ENCODE measurements at regions not wholly inside any gene's neighbourhood (a gene's known extent, or its start where the extent isn't known, plus 50 kb on each side); places are given as distances from the start of the nearest gene placed in this dataset.

DNA sequence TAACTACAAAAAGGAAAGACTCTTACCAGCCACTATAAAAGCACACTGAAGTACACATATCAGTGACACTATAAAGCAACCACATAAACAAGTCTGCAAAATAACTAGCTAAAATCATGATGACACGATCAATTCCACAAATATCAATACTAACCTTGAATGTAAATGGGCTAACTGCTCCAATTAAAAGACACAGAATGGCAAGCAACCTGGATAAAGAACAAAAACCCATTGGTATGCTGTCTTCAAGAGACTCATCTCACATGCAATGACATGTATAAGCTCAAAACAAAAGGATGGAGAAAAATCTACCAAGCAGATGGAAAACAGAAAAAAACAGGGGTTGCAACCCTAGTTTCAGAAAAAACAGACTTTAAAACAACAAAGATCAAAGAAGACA is 59.7 kb upstream of the LYPLAL1 start:
- CTCF ChIA-PET: no interaction called here

DNA sequence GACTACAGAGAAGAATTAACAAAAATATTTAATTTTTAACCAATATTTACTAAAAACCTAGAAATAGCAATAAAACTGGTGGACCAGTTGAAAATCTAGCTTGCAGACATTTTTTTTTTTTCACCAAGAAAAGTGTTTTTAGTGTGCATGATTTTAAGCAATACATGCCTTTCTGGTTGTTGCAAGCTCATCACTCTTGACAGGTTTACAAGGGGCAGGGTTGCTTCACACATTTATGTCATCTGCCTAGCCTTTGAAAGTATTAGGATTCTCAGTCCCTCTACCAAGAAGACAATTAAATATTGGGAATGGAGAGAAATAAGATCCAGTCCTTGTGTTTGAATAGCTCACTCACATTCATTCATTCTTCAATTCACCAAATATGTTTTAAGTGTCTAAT is 53.8 kb upstream of the LYPLAL1 start:
- no peak overlapping the region for H3K27ac ChIP-seq
- ChIA-PET POLR2A (ENCODE audit: low non-redundant PET) (no interaction called here), CTCF (interaction anchor here (0.7 kb wide), 2 partner anchors 10 to 434 kb away, joined by 3 to 6 read pairs; no protein-coding TSS in a partner anchor)
- DNase-seq (ENCODE audit: low spot score): no peak
- TF ChIP-seq, protein P1, sequence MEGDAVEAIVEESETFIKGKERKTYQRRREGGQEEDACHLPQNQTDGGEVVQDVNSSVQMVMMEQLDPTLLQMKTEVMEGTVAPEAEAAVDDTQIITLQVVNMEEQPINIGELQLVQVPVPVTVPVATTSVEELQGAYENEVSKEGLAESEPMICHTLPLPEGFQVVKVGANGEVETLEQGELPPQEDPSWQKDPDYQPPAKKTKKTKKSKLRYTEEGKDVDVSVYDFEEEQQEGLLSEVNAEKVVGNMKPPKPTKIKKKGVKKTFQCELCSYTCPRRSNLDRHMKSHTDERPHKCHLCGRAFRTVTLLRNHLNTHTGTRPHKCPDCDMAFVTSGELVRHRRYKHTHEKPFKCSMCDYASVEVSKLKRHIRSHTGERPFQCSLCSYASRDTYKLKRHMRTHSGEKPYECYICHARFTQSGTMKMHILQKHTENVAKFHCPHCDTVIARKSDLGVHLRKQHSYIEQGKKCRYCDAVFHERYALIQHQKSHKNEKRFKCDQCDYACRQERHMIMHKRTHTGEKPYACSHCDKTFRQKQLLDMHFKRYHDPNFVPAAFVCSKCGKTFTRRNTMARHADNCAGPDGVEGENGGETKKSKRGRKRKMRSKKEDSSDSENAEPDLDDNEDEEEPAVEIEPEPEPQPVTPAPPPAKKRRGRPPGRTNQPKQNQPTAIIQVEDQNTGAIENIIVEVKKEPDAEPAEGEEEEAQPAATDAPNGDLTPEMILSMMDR (conservative IDR thresholded peaks at IDR 0.05; ENCODE audit: low read depth): no peak

More for the DNA sequence above, 59.7 kb upstream of the LYPLAL1 start:
- POLR2A ChIA-PET (ENCODE audit: low non-redundant PET): no interaction called here
- H3K27ac ChIP-seq: no peak overlapping the region
- TF ChIP-seq, protein P1 (conservative IDR thresholded peaks at IDR 0.05; ENCODE audit: low read depth): no peak
- DNase-seq (ENCODE audit: low spot score): no peak

DNA sequence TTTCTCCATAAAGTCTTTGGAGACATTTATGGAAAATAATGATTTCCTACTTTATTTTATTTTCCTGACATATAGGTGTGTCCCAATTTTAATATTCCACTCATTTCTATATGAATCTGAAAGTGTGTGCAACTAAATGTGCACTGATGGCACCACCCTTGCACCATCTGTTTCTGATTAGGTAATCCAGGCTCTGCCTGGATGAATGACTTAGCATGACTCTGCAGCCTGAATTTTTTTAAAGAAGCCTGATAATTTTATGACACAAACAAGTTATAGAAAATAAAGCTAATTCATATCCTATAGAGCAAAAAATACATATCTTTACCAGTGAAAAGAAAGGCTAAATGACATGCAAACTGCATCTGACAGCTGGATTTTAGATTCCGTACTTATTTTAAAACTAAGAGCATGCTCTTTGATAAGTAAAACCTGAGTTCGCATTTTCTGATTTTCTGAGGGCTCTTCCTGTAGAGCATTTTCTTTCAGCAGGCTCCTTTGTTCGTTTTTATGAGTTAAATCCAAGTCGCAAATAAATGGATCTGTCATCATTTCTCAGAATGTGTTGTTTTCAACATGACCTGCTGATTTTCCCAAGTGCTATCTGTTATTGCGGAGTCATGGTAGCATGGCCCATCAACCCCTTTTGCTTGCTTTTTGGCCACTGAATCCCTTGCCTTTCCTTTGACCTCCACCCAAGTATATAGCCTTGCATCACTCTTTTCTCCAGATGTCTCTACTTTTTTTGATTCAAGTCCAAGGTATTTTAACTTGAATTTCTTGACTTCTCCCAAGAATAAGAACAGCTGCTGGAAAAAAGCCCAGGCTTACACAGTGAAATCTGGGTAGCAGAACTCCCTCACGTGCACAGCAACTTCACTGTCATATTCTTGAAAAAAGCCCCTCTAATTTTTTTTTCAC is 52.8 kb upstream of the LYPLAL1 start:
- CTCF ChIA-PET: no interaction called here
- no peak for DNase-seq (ENCODE audit: low spot score)

DNA sequence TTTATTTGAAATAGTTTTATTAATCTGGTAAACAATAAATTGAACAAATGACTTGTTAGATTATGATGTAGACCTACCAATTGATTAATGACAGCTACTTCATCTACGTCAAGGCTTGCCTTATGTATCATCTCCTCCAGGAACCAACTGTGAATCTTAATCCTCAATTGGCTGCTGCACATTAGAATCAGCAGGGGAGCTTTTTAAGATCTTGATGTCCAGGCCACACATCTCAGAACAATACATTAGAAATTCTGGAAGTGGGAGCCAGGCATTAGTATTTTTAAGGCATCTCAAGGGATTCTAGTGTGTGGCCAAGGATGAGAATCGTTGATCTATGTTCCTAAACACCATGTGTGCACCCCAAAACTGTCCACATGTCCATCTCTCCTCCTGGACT is 52.0 kb upstream of the LYPLAL1 start:
- TF ChIP-seq, protein P1 (conservative IDR thresholded peaks at IDR 0.05; ENCODE audit: low read depth): no peak
- POLR2A ChIA-PET (ENCODE audit: low non-redundant PET): no interaction called here
- no peak overlapping the region for H3K27ac ChIP-seq
- no peak for DNase-seq (ENCODE audit: low spot score)
- CTCF ChIA-PET: no interaction called here

More for the DNA sequence above, 52.8 kb upstream of the LYPLAL1 start:
- TF ChIP-seq, protein P1 (conservative IDR thresholded peaks at IDR 0.05; ENCODE audit: low read depth): no peak
- H3K27ac ChIP-seq: no peak overlapping the region
- POLR2A ChIA-PET (ENCODE audit: low non-redundant PET): no interaction called here

DNA sequence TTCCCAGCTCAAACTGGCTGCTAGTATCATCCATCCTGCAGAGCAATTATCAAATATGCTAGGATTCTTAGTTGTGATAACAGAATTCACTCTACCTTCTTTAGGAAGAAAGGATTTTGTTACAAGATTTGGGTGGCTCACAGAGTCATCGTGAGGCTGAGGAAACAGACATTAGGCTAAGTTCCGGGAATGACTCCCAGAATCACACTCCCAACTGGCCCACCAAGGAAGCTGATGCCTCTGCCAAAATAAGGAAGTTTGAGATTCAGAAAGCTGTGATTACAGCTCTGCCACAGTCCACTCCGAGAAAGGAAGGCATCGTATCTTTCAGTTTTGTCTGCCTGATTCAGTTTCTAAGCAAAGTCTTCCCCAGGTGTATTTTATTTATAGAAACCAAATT is 50.6 kb upstream of the LYPLAL1 start:
- POLR2A ChIA-PET (ENCODE audit: low non-redundant PET): no interaction called here
- DNase-seq (ENCODE audit: low spot score): no peak
- TF ChIP-seq, protein P1 (conservative IDR thresholded peaks at IDR 0.05; ENCODE audit: low read depth): no peak
- H3K27ac ChIP-seq: no peak overlapping the region
- CTCF ChIA-PET: interaction anchor here (0.6 kb wide), 1 partner anchor 548 kb away, joined by 4 read pairs; no protein-coding TSS in a partner anchor
